RWPE1 (cell line): ENCODE measurements at regions not wholly inside any gene's neighbourhood (a gene's known extent, or its start where the extent isn't known, plus 50 kb on each side); places are given as distances from the start of the nearest gene placed in this dataset.

Experiments used
- CTCF ChIA-PET: fragments of 350-600 bp; sonication (Branson Sonifier 250); formaldehyde crosslinking; extraction: SDS; loops from one replicate; lab custom pipeline; 2021; lab: Yijun Ruan, JAX
- POLR2A ChIA-PET: fragments of 400-600 bp; formaldehyde crosslinking; extraction: SDS; loops from one replicate; lab custom pipeline; 2020; ENCODE audit warnings: antibody characterized with exemption; ENCODE audit not compliant: low non-redundant PET; lab: Yijun Ruan, JAX
- DNase-seq: peaks from one replicate; pipeline ENCODE4 v3.0.0; 2012; ENCODE audit warnings: low spot score
- H3K27ac ChIP-seq: fragments of 450-650 bp; 2 replicates; pipeline ENCODE4 v1.5.1; 2017
- CTCF ChIP-seq: fragments of 450-650 bp; conservative IDR thresholded peaks from 2 replicates; pipeline ENCODE4 v1.5.1; 2017; ENCODE audit warnings: low read depth, mild to moderate bottlenecking

- H3K27ac ChIP-seq, result no peak overlapping the region
- ChIA-PET POLR2A (no interaction called here), CTCF (interaction anchor here (0.6 kb wide), 1 partner anchor 606 kb away, joined by 5 read pairs; no protein-coding TSS in a partner anchor)
- no peak for DNase-seq
- TF ChIP-seq CTCF, result no peak
Observed at GRCh38 chr7:115102738-115103137, 180.8 kb downstream of the MDFIC start.

GRCh38 chr7:115101199-115101598 is 179.3 kb downstream of the MDFIC start:
- no peak overlapping the region for H3K27ac ChIP-seq
- POLR2A ChIA-PET, result no interaction called here
- CTCF ChIA-PET, result interaction anchor here (0.6 kb wide), 1 partner anchor 48 kb away, joined by 3 read pairs; no protein-coding TSS in a partner anchor
- DNase-seq, result no peak
- TF ChIP-seq CTCF, result no peak

- TF ChIP-seq CTCF, result no peak
- peak; percentile 44 for DNase-seq
- ChIA-PET CTCF (no interaction called here), POLR2A (no interaction called here)
- H3K27ac ChIP-seq, result no peak overlapping the region
Observed at GRCh38 chr7:115099906-115100305, 178.0 kb downstream of the MDFIC start.

GRCh38 chr7:115097175-115097671 is 175.3 kb downstream of the MDFIC start:
- peak; percentile 57 for DNase-seq
- CTCF ChIA-PET, result no interaction called here

GRCh38 chr7:115096262-115096661 is 174.4 kb downstream of the MDFIC start:
- ChIA-PET POLR2A (no interaction called here), CTCF (interaction anchor here (0.6 kb wide), 1 partner anchor 449 kb away, joined by 6 read pairs; no protein-coding TSS in a partner anchor)
- no peak overlapping the region for H3K27ac ChIP-seq
- TF ChIP-seq CTCF, result no peak
- DNase-seq, result no peak

More at GRCh38 chr7:115097175-115097671, 175.3 kb downstream of the MDFIC start:
- no peak overlapping the region for H3K27ac ChIP-seq
- no peak for TF ChIP-seq CTCF
- POLR2A ChIA-PET, result no interaction called here

GRCh38 chr7:115094163-115094562 is 172.3 kb downstream of the MDFIC start:
- no peak for TF ChIP-seq CTCF

More at GRCh38 chr7:115094163-115094562, 172.3 kb downstream of the MDFIC start:
- ChIA-PET POLR2A (no interaction called here), CTCF (interaction anchor here (0.6 kb wide), 1 partner anchor 866 kb away, joined by 4 read pairs; no protein-coding TSS in a partner anchor)
- no peak overlapping the region for H3K27ac ChIP-seq
- DNase-seq, result no peak
